Transverse colon (tissue), 4 donors: ENCODE measurements at regions not wholly inside any gene's neighbourhood (a gene's known extent, or its start where the extent isn't known, plus 50 kb on each side); places are given as distances from the start of the nearest gene placed in this dataset.

Experiments
- DNase-seq: peaks from one replicate; pipeline ENCODE4 v3.0.0-alpha.2; 2019
- H3K27ac ChIP-seq, 4 donors: fragments of 200-600 bp; sonication (generic); 2 replicates each; pipeline ENCODE4 v1.5.1; 2016 to 2018; ENCODE audit warnings: inconsistent platforms in 4 of 4
- H3K27me3 ChIP-seq: fragments of 200-600 bp; sonication (generic); 2 replicates; pipeline ENCODE4 v1.5.1; 2017; ENCODE audit warnings: inconsistent platforms
- H3K36me3 ChIP-seq, 4 donors: fragments of 200-600 bp; sonication (generic); 2 replicates each; pipeline ENCODE4 v1.5.1; 2017 to 2019; ENCODE audit warnings: inconsistent platforms in 4 of 4
- H3K4me1 ChIP-seq, 4 donors: fragments of 200-600 bp; sonication (generic); 2 replicates each; pipeline ENCODE4 v1.5.1; 2017 to 2020; ENCODE audit warnings: inconsistent platforms in 4 of 4
- H3K4me3 ChIP-seq, 4 donors: fragments of 200-600 bp; sonication (generic); 1 replicate in 1 of 4; 2 replicates in 3 of 4; pipeline versions ENCODE4 v1.5.1 to v1.6.1; 2017 to 2019; ENCODE audit warnings: inconsistent platforms in 4 of 4
- H3K9me3 ChIP-seq, 2 donors: fragments of 200-600 bp; sonication (generic); 2 replicates each; pipeline ENCODE4 v1.5.1; 2017 to 2019; ENCODE audit warnings: inconsistent platforms in 2 of 2
- CTCF ChIP-seq, 5 experiments: fragments of 200-600 bp in 3 of 5; fragments of 450-650 bp in 2 of 5; sonication (generic) in 3 of 5; IDR thresholded peaks; 1 replicate in 2 of 5; 2 replicates in 3 of 5; pipeline ENCODE4 v1.5.1; 2016 to 2017; ENCODE audit warnings: antibody characterized with exemption in 5 of 5, inconsistent platforms in 3 of 5, mild to moderate bottlenecking in 2 of 5, moderate library complexity in 1 of 5
- EP300 ChIP-seq: sonication (generic); formaldehyde crosslinking; IDR thresholded peaks from one replicate; pipeline ENCODE4 v1.6.1; 2017; ENCODE audit warnings: antibody characterized with exemption, low read depth
- POLR2A ChIP-seq: fragments of 450-650 bp; IDR thresholded peaks from one replicate; pipeline ENCODE4 v1.6.1; 2016; ENCODE audit warnings: antibody characterized with exemption, mild to moderate bottlenecking, moderate library complexity
- POLR2AphosphoS5 ChIP-seq, 3 donors: sonication (generic); formaldehyde crosslinking; IDR thresholded peaks; one replicate each; pipeline ENCODE4 v1.6.1; 2016; ENCODE audit warnings: antibody characterized with exemption in 3 of 3
- WGBS, 2 donors: methylation state at CpG; one replicate each; pipeline ENCODE4 v1.1.5; 2018; ENCODE audit warnings: low coverage in 1 of 2; 5-methylcytosine and 5-hydroxymethylcytosine counted together
- in situ Hi-C, 4 donors: fragments of 200-750 bp; cut with MboI; loops; one replicate each; pipeline versions ENCODE4 v1.15.0 to v1.15.1; 2017; ENCODE audit warnings: low sequenced_read_pairs in 3 of 4, low pct_ligation_motif_present in 1 of 4, low pct_unique_long_range_greater_than_20kb in 1 of 4
- intact Hi-C: fragments of 100-400 bp; cut with DNase I; formaldehyde crosslinking; loops from one replicate; pipeline ENCODE4 v1.15.1; 2023; ENCODE audit warnings: low total_unique reads

DNA sequence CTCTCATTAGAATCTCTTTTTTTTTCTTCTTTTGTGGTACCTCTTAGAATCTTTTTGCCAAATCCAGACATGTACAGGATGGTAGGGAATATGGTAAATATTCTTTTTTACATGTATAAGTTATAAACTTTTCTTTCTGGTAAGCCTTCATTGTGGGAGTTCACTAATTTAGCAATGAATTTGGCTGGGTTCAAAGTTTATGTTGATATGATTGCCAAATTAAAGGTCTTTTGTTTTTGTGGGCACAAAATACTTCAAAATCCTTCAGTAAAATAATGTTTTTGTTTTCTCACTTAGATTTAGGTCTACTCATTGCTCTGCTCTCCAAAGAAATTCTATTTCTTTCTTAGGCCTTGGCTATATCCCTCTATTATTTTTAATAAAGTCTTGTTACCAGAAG, 1405.9 kb upstream of the ALCAM start:
- in situ Hi-C loops: no loop called here
- Histone ChIP-seq H3K27ac (no peak overlapping the region), H3K27me3 (no peaks in the 10 kb centered on the region), H3K9me3 (no peaks in the 10 kb centered on the region), H3K4me1 (no peaks in the 10 kb centered on the region), H3K4me3 (no peak overlapping the region), H3K36me3 (no peaks in the 10 kb centered on the region)
- intact Hi-C loops: no loop called here
- no peak for TF ChIP-seq EP300
- TF ChIP-seq POLR2AphosphoS5 (IDR thresholded peaks at IDR 0.05): no peak
- TF ChIP-seq CTCF (IDR thresholded peaks at IDR 0.05): no peak
- TF ChIP-seq POLR2A: no peak
- DNase-seq: no peak

- Histone ChIP-seq H3K36me3 (no peaks in the 10 kb centered on the region), H3K4me1 (no peaks in the 10 kb centered on the region), H3K4me3 (no peak overlapping the region), H3K27me3 (no peaks in the 10 kb centered on the region), H3K27ac (no peak overlapping the region), H3K9me3 (no peaks in the 10 kb centered on the region)
- TF ChIP-seq POLR2AphosphoS5 (IDR thresholded peaks at IDR 0.05) (no peak), POLR2A (no peak), EP300 (no peak), CTCF (IDR thresholded peaks at IDR 0.05) (no peak)
- intact Hi-C loops (no loop called here), in situ Hi-C loops (no loop called here)
- WGBS, 2 donors: 36 to 37% methylated on average over 2 of the region's 2 CpGs
- DNase-seq: no peak
Measured at GRCh38 chr3:103963599-103963998, 1403.1 kb upstream of the ALCAM start.

- H3K4me3 ChIP-seq: no peak overlapping the region
- TF ChIP-seq CTCF (IDR thresholded peaks at IDR 0.05) (no peak), EP300 (no peak), POLR2A (no peak), POLR2AphosphoS5 (IDR thresholded peaks at IDR 0.05) (no peak)
- no peak for DNase-seq
- no peaks in the 10 kb centered on the region for H3K9me3 ChIP-seq
- WGBS, 2 donors: 89% methylated on average over 8 of the region's 9 CpGs; no CpG with 5 or more reads in 1 of the 2 donors
- no peaks in the 10 kb centered on the region for H3K36me3 ChIP-seq
- intact Hi-C loops (no loop called here), in situ Hi-C loops (no loop called here)
- no peak overlapping the region for H3K27ac ChIP-seq
- no peaks in the 10 kb centered on the region for H3K4me1 ChIP-seq
- H3K27me3 ChIP-seq: no peaks in the 10 kb centered on the region
Measured at GRCh38 chr3:103965764-103966163, 1400.9 kb upstream of the ALCAM start.

DNA sequence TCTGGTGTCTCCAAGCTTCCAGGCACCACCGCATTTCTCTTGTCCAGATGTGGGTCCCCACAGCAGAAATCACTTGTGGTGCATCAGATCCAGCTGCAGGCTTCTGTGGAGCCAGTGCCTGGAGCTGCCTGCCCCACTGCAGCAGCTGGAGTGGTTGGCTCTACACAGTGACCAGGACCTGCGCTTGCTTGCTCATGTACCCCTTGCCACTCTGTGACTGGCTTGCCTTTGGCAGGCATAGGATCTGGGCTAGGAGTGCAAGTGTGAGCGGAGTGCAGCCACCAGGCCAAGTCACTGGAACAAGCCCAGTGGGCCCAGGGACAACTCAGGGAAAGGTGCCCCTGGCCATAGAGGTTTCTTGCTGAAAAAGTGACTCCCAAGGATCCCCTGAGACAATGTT, 1400.0 kb upstream of the ALCAM start:
- TF ChIP-seq EP300: no peak
- TF ChIP-seq CTCF (IDR thresholded peaks at IDR 0.05): no peak
- Histone ChIP-seq H3K4me1 (no peaks in the 10 kb centered on the region), H3K27ac (no peak overlapping the region), H3K9me3 (no peaks in the 10 kb centered on the region), H3K36me3 (no peaks in the 10 kb centered on the region), H3K27me3 (no peaks in the 10 kb centered on the region), H3K4me3 (no peak overlapping the region)
- in situ Hi-C loops: no loop called here
- WGBS, 2 donors: 89% methylated on average over 3 of the region's 3 CpGs; no CpG with 5 or more reads in 1 of the 2 donors
- intact Hi-C loops: no loop called here
- no peak for DNase-seq
